HEK293T (cell line): ENCODE measurements at regions not wholly inside any gene's neighbourhood (a gene's known extent, or its start where the extent isn't known, plus 50 kb on each side); places are given as distances from the start of the nearest gene placed in this dataset.
A peak's percentile ranks its signal among the peaks of the same experiment; 100 is the strongest.

ENCODE experiments used
- CTCF ChIA-PET: fragments of 350-600 bp; formaldehyde crosslinking; extraction: SDS; loops from one replicate; lab custom pipeline; 2021; ENCODE audit warnings: antibody characterized with exemption, inconsistent platforms; lab: Yijun Ruan, JAX
- POLR2A ChIA-PET: fragments of 350-600 bp; formaldehyde crosslinking; extraction: SDS; loops from one replicate; lab custom pipeline; 2020; ENCODE audit warnings: antibody characterized with exemption, inconsistent platforms; lab: Yijun Ruan, JAX
- DNase-seq: peaks from one replicate; pipeline ENCODE4 v3.0.0; 2012; ENCODE audit warnings: mixed read lengths; ENCODE audit errors: extremely low spot score
- ARNT ChIP-seq: fragments of 450-650 bp; IDR thresholded peaks from 2 replicates; pipeline ENCODE4 v1.6.1; 2017; ENCODE audit warnings: mild to moderate bottlenecking
- BHLHE40 ChIP-seq: fragments of 450-650 bp; IDR thresholded peaks from 2 replicates; pipeline ENCODE4 v1.6.1; 2016; ENCODE audit warnings: mild to moderate bottlenecking, moderate library complexity, borderline replicate concordance
- CTBP1 ChIP-seq: fragments of 450-650 bp; IDR thresholded peaks from 2 replicates; pipeline ENCODE4 v1.6.1; 2016; ENCODE audit warnings: borderline replicate concordance
- ELF4 ChIP-seq: fragments of 450-650 bp; IDR thresholded peaks from 2 replicates; pipeline ENCODE4 v1.6.1; 2017; ENCODE audit warnings: antibody characterized with exemption
- FOXA1 ChIP-seq: fragments of 450-650 bp; IDR thresholded peaks from 2 replicates; pipeline ENCODE4 v1.6.1; 2016; ENCODE audit warnings: mild to moderate bottlenecking
- FOXK2 ChIP-seq: fragments of 450-650 bp; IDR thresholded peaks from 2 replicates; pipeline ENCODE4 v1.6.1; 2016; ENCODE audit warnings: mild to moderate bottlenecking
- FOXM1 ChIP-seq: fragments of 450-650 bp; IDR thresholded peaks from 2 replicates; pipeline ENCODE4 v1.6.1; 2017; ENCODE audit warnings: mild to moderate bottlenecking, borderline replicate concordance
- HDGF ChIP-seq: fragments of 450-650 bp; IDR thresholded peaks from 2 replicates; pipeline ENCODE4 v1.6.1; 2017; ENCODE audit warnings: antibody characterized with exemption, borderline replicate concordance
- L3MBTL2 ChIP-seq: fragments of 450-650 bp; conservative IDR thresholded peaks from 2 replicates; pipeline ENCODE4 v1.6.1; 2016; ENCODE audit warnings: mild to moderate bottlenecking
- LEF1 ChIP-seq: fragments of 450-650 bp; IDR thresholded peaks from 2 replicates; pipeline ENCODE4 v1.6.1; 2017; ENCODE audit warnings: mild to moderate bottlenecking, borderline replicate concordance
- NFRKB ChIP-seq: fragments of 450-650 bp; IDR thresholded peaks from 2 replicates; pipeline ENCODE4 v1.6.1; 2016; ENCODE audit warnings: mild to moderate bottlenecking, moderate library complexity
- SP1 ChIP-seq: fragments of 450-650 bp; IDR thresholded peaks from 2 replicates; pipeline ENCODE4 v1.6.1; 2017
- SUZ12 ChIP-seq: fragments of 450-650 bp; IDR thresholded peaks from 2 replicates; pipeline ENCODE4 v1.6.1; 2016; ENCODE audit warnings: mild to moderate bottlenecking
- TARDBP ChIP-seq: fragments of 450-650 bp; IDR thresholded peaks from 2 replicates; pipeline ENCODE4 v1.6.1; 2016
- ZNF384 ChIP-seq: fragments of 450-650 bp; IDR thresholded peaks from 2 replicates; pipeline ENCODE4 v1.6.1; 2016
- TF ChIP-seq, protein P1 (sequence below): fragments of 450-650 bp; IDR thresholded peaks from 2 replicates; pipeline ENCODE4 v1.6.1; 2016

DNA sequence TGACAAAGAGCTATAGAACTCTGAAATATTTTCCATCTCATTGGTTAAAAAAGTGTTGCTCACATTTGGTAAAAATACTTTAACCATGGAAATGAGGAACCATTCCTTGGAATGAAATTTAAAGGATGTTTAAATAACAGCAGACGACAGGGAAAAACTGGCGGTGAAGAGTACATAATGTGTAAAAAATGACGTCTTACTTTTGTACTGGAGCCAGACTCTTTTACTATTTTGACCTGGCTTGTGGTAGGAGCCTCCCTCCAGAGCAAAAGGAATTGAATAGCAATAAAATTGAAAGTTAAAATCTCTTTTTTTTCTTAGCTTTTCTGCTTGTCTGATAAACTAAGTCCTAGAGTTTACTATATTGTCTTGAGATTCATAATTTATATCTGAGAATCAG is 426.2 kb upstream of the KLHL1 start:
- no peak for DNase-seq
- ChIA-PET POLR2A (no interaction called here), CTCF (no interaction called here)
- no peak for TF ChIP-seq FOXA1
- TF ChIP-seq L3MBTL2 = no peak
- no peak for TF ChIP-seq SP1
- no peak for TF ChIP-seq NFRKB
- TF ChIP-seq FOXK2 = no peak
- TF ChIP-seq BHLHE40 = no peak
- TF ChIP-seq, protein P1, sequence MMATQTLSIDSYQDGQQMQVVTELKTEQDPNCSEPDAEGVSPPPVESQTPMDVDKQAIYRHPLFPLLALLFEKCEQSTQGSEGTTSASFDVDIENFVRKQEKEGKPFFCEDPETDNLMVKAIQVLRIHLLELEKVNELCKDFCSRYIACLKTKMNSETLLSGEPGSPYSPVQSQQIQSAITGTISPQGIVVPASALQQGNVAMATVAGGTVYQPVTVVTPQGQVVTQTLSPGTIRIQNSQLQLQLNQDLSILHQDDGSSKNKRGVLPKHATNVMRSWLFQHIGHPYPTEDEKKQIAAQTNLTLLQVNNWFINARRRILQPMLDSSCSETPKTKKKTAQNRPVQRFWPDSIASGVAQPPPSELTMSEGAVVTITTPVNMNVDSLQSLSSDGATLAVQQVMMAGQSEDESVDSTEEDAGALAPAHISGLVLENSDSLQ = no peak
- TF ChIP-seq CTBP1 = no peak
- no peak for TF ChIP-seq HDGF

DNA sequence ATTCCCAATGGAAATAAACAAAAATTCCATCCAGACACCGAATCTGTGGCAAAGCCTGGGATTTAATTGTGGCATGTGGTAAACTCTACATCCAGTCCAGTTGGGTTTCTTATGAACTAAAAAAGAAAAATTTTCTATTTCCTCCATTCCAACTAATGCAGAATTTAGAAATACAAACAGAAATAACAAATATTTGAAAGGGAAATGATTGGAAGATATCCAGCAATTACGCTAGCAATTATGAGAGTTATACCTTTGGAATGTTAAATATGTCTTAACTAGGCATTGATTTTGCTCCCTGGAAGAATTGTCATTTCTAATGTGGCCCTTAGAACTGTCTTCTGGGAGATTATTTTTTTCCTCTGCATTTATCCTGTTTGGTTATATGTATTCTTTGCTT is 421.4 kb upstream of the KLHL1 start:
- no peak for TF ChIP-seq ELF4
- TF ChIP-seq LEF1 = no peak
- no peak for TF ChIP-seq HDGF
- TF ChIP-seq BHLHE40 = no peak
- no peak for TF ChIP-seq FOXA1
- TF ChIP-seq, protein P1 = no peak
- TF ChIP-seq CTBP1 = no peak
- no peak for TF ChIP-seq ZNF384
- TF ChIP-seq FOXK2 = no peak
- no peak for TF ChIP-seq TARDBP
- TF ChIP-seq SP1 = no peak
- no peak for DNase-seq
- ChIA-PET POLR2A (no interaction called here), CTCF (no interaction called here)

DNA sequence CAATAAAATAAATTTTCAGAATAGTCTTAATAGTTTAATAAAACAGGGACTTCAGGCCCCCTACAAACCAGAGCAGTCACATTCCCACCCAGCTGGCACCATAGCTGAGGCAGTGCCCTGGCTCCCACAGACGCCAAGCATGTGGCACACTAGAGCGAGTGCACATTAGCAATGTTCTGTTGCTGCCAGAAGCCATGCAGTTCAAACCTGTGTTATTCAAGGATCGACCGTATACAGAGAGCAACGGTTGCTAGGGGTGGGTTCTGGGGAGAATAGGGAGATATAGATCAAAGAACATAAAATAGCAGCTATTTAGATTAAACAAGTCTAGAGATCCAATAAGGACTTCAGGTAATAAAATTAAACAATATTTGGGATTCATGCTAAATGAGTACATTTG is 419.3 kb upstream of the KLHL1 start:
- TF ChIP-seq SP1 (no peak), FOXM1 (no peak), ZNF384 (no peak), SUZ12 (no peak), LEF1 (no peak), ARNT (no peak), L3MBTL2 (no peak), NFRKB (no peak), FOXK2 (no peak), ELF4 (no peak)
- TF ChIP-seq, protein P1 = no peak
- CTCF ChIA-PET = no interaction called here
- POLR2A ChIA-PET = no interaction called here
- no peak for DNase-seq

GRCh38 chr13:70523622-70524021 is 415.4 kb upstream of the KLHL1 start:
- POLR2A ChIA-PET = no interaction called here
- CTCF ChIA-PET = no interaction called here
- TF ChIP-seq ZNF384 = no peak
- no peak for TF ChIP-seq BHLHE40
- no peak for TF ChIP-seq FOXK2
- TF ChIP-seq TARDBP = no peak
- TF ChIP-seq ELF4 = no peak
- TF ChIP-seq ARNT = no peak
- no peak for TF ChIP-seq LEF1
- TF ChIP-seq, protein P1 = no peak
- TF ChIP-seq SUZ12 = no peak
- TF ChIP-seq NFRKB = no peak
- no peak for DNase-seq

- ChIA-PET POLR2A (no interaction called here), CTCF (no interaction called here)
- TF ChIP-seq ZNF384 = peak; percentile 6; the same call in 1 of the 2 replicates
- TF ChIP-seq, protein P1 = 0 out of 2 replicates have a peak, but pooled peaks have one; percentile 2
- no peak for TF ChIP-seq HDGF
- TF ChIP-seq CTBP1 = no peak
- no peak for TF ChIP-seq FOXM1
- no peak for TF ChIP-seq ELF4
- TF ChIP-seq ARNT = no peak
- no peak for TF ChIP-seq L3MBTL2
- DNase-seq = peak; percentile 36
Observed at GRCh38 chr13:70520275-70521036, 412.2 kb upstream of the KLHL1 start.

DNA sequence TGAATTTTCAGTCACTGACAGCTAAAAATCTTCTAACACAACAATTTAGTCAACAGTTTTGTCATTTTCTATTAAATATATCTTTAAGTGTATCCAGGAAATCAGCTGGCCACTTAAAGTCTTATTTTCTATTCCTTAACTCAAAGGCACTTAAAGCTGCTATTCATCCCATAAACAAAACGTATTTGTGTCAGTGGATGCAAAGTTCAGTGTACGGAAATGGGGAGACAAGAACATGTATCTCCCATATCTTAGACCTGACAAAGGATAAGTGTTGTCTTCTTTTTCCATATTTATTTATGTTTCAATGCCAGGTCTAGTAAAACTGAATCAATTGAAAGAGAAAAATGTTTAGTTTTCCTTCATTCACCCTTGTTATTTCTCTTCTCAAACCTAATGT is 409.8 kb upstream of the KLHL1 start:
- TF ChIP-seq ARNT (no peak), FOXK2 (no peak), CTBP1 (no peak), HDGF (no peak), L3MBTL2 (no peak), NFRKB (no peak), LEF1 (no peak), ZNF384 (no peak), BHLHE40 (no peak), SP1 (no peak), FOXM1 (no peak)
- ChIA-PET POLR2A (no interaction called here), CTCF (no interaction called here)
- DNase-seq = no peak
